Astrocyte of the spinal cord (primary cell): ENCODE measurements at regions not wholly inside any gene's neighbourhood (a gene's known extent, or its start where the extent isn't known, plus 50 kb on each side); places are given as distances from the start of the nearest gene placed in this dataset.
A peak's percentile ranks its signal among the peaks of the same experiment; 100 is the strongest.
"Not testable (repeated sequence)": the region's sequence is repeated elsewhere in the genome, so short reads cannot be mapped to it uniquely, and the experiment has no call there.

Source experiments
- DNase-seq: peaks from one replicate; pipeline ENCODE4 v3.0.0; 2011; ENCODE audit warnings: low read depth, low spot score
- H3K4me3 ChIP-seq: 2 replicates; pipeline ENCODE4 v1.5.1; 2011; ENCODE audit warnings: low read depth, mild to moderate bottlenecking, low read length, moderate library complexity
- in situ Hi-C: cut with HindIII; loops from 2 replicates; pipeline ENCODE4 v1.10.0; 2017; ENCODE audit warnings: low sequenced_read_pairs
- TF ChIP-seq, protein P1 (sequence below): IDR thresholded peaks from 2 replicates; pipeline ENCODE4 v1.5.1; 2012; ENCODE audit warnings: low read depth, mild to moderate bottlenecking, low read length, inconsistent platforms

GRCh38 chr15:85277847-85278370 is 102.5 kb upstream of the AKAP13 start:
- no peak overlapping the region for H3K4me3 ChIP-seq
- no peak for DNase-seq
- TF ChIP-seq, protein P1, sequence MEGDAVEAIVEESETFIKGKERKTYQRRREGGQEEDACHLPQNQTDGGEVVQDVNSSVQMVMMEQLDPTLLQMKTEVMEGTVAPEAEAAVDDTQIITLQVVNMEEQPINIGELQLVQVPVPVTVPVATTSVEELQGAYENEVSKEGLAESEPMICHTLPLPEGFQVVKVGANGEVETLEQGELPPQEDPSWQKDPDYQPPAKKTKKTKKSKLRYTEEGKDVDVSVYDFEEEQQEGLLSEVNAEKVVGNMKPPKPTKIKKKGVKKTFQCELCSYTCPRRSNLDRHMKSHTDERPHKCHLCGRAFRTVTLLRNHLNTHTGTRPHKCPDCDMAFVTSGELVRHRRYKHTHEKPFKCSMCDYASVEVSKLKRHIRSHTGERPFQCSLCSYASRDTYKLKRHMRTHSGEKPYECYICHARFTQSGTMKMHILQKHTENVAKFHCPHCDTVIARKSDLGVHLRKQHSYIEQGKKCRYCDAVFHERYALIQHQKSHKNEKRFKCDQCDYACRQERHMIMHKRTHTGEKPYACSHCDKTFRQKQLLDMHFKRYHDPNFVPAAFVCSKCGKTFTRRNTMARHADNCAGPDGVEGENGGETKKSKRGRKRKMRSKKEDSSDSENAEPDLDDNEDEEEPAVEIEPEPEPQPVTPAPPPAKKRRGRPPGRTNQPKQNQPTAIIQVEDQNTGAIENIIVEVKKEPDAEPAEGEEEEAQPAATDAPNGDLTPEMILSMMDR: no peak
- in situ Hi-C loops: no loop called here

DNA sequence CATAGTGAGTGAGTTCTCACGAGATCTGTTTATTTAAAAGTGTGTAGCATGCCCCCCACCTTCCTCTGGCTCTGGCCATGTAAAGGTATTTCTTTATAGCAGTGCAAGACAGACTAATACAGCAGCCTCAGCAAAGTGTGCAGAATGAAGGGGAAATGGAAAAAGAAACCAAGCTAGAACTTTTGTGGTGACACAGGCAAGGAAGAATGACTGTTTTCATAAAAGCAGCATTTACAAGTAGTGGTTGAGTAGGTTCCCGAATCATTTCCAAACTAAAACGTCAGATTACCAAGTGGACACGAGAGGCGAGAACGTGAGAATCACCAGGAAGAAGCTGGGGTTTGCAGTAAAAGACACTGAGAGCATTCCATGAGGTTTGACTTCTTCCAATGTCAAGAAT is 100.2 kb upstream of the AKAP13 start:
- TF ChIP-seq, protein P1: no peak
- no peak overlapping the region for H3K4me3 ChIP-seq
- no peak for DNase-seq
- in situ Hi-C loops: no loop called here

DNA sequence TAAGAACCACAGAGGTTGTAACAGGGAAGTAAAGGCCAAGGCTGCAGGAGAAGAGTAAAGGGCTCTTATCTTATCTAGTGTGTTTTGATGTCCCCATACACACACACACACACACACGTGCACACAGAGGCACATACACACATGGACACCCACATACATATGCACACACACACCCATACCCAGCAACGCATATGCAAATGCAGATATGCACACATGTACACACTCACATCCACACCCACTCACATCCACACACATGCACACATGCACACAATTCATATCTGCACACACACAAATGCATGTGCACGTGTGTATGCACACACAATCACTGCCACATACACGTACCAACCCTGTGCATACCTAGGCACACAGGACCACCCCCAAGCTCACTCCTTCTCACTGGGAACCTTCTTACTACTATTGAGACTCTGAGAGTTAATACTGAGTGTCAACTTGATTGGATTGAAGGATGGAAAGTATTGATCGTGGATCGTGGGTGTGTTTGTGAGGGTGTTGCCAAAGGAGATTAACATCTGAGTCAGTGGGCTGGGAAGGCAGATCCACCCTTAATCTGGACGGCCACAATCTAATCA is 99.0 kb upstream of the AKAP13 start:
- TF ChIP-seq, protein P1: no peak
- no peak for DNase-seq
- no peak overlapping the region for H3K4me3 ChIP-seq
- in situ Hi-C loops: no loop called here

DNA sequence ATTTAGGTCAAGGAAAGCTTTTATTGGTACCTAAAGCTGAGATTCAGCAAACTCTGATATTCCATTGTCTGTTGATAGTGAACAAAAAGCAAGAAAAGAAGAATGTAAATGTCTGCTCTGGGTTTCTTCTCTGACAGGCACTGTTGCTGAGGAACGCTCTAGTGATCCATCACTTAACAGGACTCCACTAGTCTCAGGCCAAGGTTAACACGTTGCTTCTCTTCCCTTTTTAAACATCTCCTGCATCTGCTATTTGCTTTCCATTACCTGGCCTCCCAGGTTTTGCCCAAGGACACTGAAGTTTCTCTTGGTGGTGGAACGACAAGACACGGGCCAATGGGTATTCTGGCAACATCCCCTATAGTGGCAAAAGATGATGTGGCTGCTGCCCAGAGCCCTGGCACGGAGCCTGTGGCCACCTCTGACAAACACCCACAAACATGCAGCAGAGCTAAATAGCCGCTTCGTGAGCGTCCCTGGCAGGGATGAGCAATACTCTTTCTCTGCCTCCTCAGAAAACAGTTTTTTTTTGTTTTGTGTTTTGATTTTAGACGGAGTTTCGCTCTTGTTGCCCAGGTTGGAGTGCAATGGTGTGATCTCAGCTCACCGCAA is 97.8 kb upstream of the AKAP13 start:
- H3K4me3 ChIP-seq: no peak overlapping the region
- peak; percentile 48 for DNase-seq
- in situ Hi-C loops: no loop called here
- TF ChIP-seq, protein P1: no peak

- H3K4me3 ChIP-seq, DNase-seq, in situ Hi-C loops: not testable (repeated sequence)
Observed at GRCh38 chr15:85283815-85284214, 96.6 kb upstream of the AKAP13 start.

GRCh38 chr15:85284497-85284896 is 95.9 kb upstream of the AKAP13 start:
- TF ChIP-seq, protein P1: no peak
- DNase-seq: no peak
- H3K4me3 ChIP-seq: no peak overlapping the region
- in situ Hi-C loops: no loop called here

DNA sequence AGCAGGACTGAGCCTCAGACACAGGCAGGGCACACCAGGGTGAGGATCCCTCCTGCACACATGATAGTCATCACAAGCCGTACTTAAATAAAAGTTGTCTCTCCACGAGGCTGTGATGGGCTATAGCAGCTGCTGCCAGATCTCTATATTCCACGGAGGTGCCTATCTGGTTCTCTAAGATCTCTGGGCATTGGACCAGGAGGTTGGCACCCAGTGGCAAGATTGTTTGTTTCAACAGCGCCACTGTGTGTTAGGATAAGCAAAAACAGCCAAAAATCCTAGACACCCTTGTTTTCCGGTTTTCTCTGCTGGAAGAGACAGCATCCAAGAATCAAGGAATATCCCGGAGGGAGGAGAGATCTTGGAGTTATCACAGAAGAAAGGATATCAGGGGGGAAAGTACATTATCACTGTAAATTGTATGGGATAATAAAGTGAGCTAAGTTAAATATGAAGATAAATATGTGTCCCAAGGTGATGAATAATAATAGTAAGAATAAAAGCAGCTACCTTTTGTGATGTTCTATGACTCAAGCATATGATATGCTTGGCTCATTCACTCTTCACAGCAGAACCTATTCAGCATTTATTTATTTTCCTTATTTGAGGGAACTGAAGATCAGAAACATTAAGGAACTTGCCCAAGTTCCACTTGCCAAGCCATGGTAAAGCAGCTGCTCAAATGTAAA is 90.6 kb upstream of the AKAP13 start:
- in situ Hi-C loops: no loop called here
- H3K4me3 ChIP-seq: no peak overlapping the region
- DNase-seq: peak; percentile 39
- TF ChIP-seq, protein P1: peak; percentile 58

- H3K4me3 ChIP-seq, in situ Hi-C loops, DNase-seq: not testable (repeated sequence)
Observed at GRCh38 chr15:85292583-85292982, 87.8 kb upstream of the AKAP13 start.
